ENCODE measurements at regions not wholly inside any gene's neighbourhood (a gene's known extent, or its start where the extent isn't known, plus 50 kb on each side); places are given as distances from the start of the nearest gene placed in this dataset.

DNA sequence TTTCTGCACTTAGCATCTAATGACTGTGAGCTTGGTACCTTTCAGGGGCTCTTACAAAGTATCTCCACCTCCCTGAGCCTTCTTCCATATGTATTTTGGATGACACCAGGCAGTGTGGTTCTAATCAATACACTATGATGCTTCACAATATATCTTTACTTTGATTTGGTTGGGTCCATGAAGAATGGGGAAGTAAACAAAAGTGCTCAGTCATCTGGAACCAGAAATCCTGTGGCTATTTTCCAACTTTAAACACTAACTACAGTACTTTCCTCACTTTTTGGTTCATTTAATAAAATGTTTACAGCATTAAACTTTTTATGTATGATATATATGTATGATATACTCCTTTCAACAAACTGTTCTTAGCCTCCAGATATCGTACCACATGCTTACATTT is 216.4 kb upstream of the AFF2 start:
- TF ChIP-seq CTCF (IDR thresholded peaks at IDR 0.05) (no peak), POLR2AphosphoS5 (IDR thresholded peaks at IDR 0.05) (no peak), POLR2A (IDR thresholded peaks at IDR 0.05) (no peak), EP300 (IDR thresholded peaks at IDR 0.05) (no peak)

Data from sigmoid colon (tissue), 4 donors.